Keratinocyte (primary cell): ENCODE measurements at regions not wholly inside any gene's neighbourhood (a gene's known extent, or its start where the extent isn't known, plus 50 kb on each side); places are given as distances from the start of the nearest gene placed in this dataset.

Experiments
- EZH2 ChIP-seq: IDR thresholded peaks from one replicate; pipeline ENCODE4 v1.6.1; 2012; ENCODE audit warnings: inconsistent platforms, mild to moderate bottlenecking, low read length, moderate library complexity
- TF ChIP-seq, protein P1 (sequence below), 3 experiments: IDR thresholded peaks in 1 of 3; conservative IDR thresholded peaks in 1 of 3; optimal IDR thresholded peaks in 1 of 3; 2 replicates in 2 of 3; 3 replicates in 1 of 3; pipeline versions ENCODE3 to v1.5.1; 2011; ENCODE audit warnings: low read length in 3 of 3, mild to moderate bottlenecking in 3 of 3, moderate library complexity in 2 of 3, control low read depth in 1 of 3, inconsistent platforms in 1 of 3; ENCODE audit not compliant: insufficient read depth in 2 of 3; ENCODE audit errors: extremely low read depth in 1 of 3

DNA sequence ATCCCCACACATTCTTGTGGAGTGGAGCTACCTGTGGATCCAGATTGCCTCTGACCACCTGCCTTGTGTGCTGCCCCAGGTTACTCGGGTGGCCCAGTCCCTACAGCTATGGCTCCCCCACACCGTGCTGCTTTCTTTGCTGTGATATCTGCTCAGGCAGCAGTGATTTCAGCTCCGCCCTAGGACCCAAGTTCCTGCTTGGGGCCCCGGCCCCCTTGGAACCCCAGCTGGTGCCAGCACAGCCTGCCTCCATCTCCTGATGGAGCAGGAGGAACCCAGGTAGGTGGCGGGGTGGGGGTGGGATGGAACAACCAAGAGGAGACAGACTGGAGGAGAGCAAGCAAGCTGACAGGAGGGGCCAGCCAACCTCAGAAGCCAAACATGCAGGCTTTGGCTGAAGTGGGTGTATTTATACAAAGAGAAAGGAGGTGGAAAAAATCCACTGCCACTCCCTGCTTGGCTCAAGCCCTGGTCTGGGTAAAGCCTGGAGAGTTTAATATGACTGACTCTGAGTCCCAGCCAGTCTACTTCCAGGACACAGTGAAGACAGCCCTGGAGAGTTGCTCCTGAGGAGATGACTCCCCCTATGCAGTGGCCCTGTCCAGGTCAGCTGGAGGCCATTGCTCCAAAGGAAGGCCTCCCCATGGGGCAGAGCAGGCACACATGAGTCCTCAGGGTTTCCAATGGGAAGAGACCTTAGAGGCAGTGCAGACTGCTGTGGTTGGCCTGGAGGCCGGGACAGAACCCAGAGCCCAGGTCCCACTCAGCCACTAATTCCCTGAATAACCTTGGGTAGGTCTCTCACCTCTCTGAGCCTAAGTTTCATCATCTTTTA is 197.1 kb upstream of the MAMLD1 start:
- TF ChIP-seq EZH2 = no peak
- TF ChIP-seq, protein P1, sequence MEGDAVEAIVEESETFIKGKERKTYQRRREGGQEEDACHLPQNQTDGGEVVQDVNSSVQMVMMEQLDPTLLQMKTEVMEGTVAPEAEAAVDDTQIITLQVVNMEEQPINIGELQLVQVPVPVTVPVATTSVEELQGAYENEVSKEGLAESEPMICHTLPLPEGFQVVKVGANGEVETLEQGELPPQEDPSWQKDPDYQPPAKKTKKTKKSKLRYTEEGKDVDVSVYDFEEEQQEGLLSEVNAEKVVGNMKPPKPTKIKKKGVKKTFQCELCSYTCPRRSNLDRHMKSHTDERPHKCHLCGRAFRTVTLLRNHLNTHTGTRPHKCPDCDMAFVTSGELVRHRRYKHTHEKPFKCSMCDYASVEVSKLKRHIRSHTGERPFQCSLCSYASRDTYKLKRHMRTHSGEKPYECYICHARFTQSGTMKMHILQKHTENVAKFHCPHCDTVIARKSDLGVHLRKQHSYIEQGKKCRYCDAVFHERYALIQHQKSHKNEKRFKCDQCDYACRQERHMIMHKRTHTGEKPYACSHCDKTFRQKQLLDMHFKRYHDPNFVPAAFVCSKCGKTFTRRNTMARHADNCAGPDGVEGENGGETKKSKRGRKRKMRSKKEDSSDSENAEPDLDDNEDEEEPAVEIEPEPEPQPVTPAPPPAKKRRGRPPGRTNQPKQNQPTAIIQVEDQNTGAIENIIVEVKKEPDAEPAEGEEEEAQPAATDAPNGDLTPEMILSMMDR (optimal IDR thresholded peaks at IDR 0.05 in 1 of 3, IDR thresholded peaks at IDR 0.05 in 1 of 3, conservative IDR thresholded peaks at IDR 0.05 in 1 of 3; ENCODE audit: extremely low read depth in 1 of 3, insufficient read depth in 2 of 3, low read length in 3 of 3) = no peak
